Liver (tissue), 3 donors: ENCODE measurements at regions not wholly inside any gene's neighbourhood (a gene's known extent, or its start where the extent isn't known, plus 50 kb on each side); places are given as distances from the start of the nearest gene placed in this dataset.

Experiments
- EGR1 ChIP-seq, 2 donors: IDR thresholded peaks; 2 replicates each; pipeline ENCODE4 v1.6.1; 2016 to 2018; ENCODE audit warnings: antibody characterized with exemption in 2 of 2, low read depth in 2 of 2
- RAD21 ChIP-seq, 2 donors: IDR thresholded peaks; 2 replicates each; pipeline ENCODE4 v1.6.1; 2016; ENCODE audit warnings: antibody characterized with exemption in 2 of 2, mild to moderate bottlenecking in 2 of 2
- TAF1 ChIP-seq: conservative IDR thresholded peaks from 2 replicates; pipeline ENCODE4 v1.6.1; 2016; ENCODE audit warnings: antibody characterized with exemption, mild to moderate bottlenecking
- TF ChIP-seq, protein P1 (sequence below): fragments of 150-350 bp; IDR thresholded peaks from 2 replicates; pipeline ENCODE4 v1.5.1; 2017; ENCODE audit warnings: improper control_type of control experiment, low read depth, low read length; ENCODE audit not compliant: missing input control
- donor health status: healthy.
- donor health status: healthy.

DNA sequence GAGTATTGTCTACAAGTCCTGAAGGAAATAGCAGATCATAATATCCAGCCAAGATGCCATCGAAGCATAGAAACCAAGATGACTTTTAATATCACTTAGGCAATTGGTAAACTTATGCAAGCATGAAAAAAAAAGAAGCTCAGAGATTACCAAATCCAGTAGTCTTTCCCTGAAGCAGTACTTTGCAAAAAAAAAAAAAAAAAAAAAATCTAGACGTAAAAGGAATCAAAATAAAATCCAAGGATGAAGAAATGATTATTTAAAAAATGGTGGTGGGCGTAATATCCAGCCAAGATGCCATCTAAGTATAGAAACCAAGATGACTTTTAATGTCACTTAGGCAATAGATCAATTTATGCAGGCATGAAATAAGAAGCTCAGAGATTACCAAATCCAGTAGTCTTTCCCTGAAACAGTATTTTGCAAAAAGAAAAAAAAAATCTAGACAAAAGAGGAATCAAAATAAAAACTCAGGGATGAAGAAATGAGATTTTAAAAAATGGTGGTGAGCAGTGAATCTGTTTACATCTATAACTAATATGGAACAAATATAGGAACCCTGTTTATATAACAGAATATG, 108.8 kb downstream of the GYPC start:
- TF ChIP-seq, protein P1, sequence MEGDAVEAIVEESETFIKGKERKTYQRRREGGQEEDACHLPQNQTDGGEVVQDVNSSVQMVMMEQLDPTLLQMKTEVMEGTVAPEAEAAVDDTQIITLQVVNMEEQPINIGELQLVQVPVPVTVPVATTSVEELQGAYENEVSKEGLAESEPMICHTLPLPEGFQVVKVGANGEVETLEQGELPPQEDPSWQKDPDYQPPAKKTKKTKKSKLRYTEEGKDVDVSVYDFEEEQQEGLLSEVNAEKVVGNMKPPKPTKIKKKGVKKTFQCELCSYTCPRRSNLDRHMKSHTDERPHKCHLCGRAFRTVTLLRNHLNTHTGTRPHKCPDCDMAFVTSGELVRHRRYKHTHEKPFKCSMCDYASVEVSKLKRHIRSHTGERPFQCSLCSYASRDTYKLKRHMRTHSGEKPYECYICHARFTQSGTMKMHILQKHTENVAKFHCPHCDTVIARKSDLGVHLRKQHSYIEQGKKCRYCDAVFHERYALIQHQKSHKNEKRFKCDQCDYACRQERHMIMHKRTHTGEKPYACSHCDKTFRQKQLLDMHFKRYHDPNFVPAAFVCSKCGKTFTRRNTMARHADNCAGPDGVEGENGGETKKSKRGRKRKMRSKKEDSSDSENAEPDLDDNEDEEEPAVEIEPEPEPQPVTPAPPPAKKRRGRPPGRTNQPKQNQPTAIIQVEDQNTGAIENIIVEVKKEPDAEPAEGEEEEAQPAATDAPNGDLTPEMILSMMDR, result no peak
- no peak for TF ChIP-seq EGR1 (IDR thresholded peaks at IDR 0.05; ENCODE audit: low read depth in 2 of 2)
- TF ChIP-seq RAD21 (IDR thresholded peaks at IDR 0.05), result no peak
- TF ChIP-seq TAF1, result no peak
